BLaER1 (cell line): ENCODE measurements at regions not wholly inside any gene's neighbourhood (a gene's known extent, or its start where the extent isn't known, plus 50 kb on each side); places are given as distances from the start of the nearest gene placed in this dataset.

ENCODE experiments used
- H3K27ac ChIP-seq: shearing (Covaris generic); formaldehyde crosslinking; 2 replicates; pipeline ENCODE4 v1.8.1; 2022
- H3K27me3 ChIP-seq: shearing (Covaris generic); formaldehyde crosslinking; 2 replicates; pipeline ENCODE4 v1.8.1; 2022
- H3K36me3 ChIP-seq: shearing (Covaris generic); formaldehyde crosslinking; 2 replicates; pipeline ENCODE4 v1.8.1; 2022
- H3K4me1 ChIP-seq: shearing (Covaris generic); formaldehyde crosslinking; 2 replicates; pipeline ENCODE4 v1.8.1; 2022
- H3K4me2 ChIP-seq: shearing (Covaris generic); formaldehyde crosslinking; 2 replicates; pipeline ENCODE4 v1.8.1; 2022
- H3K4me3 ChIP-seq: shearing (Covaris generic); formaldehyde crosslinking; 2 replicates; pipeline ENCODE4 v1.8.1; 2022
- H3K9ac ChIP-seq: shearing (Covaris generic); formaldehyde crosslinking; 2 replicates; pipeline ENCODE4 v1.8.1; 2022
- H3K9me3 ChIP-seq: shearing (Covaris generic); formaldehyde crosslinking; 2 replicates; pipeline ENCODE4 v1.8.1; 2022
- H4K20me1 ChIP-seq: shearing (Covaris generic); formaldehyde crosslinking; 2 replicates; pipeline ENCODE4 v1.8.1; 2022
- Cebpa-rat ChIP-seq: shearing (Covaris generic); IDR thresholded peaks from 2 replicates; pipeline ENCODE4 v1.8.1; 2022

GRCh38 chr16:5374184-5374583 is 276.6 kb upstream of the EEF2KMT start:
- Histone ChIP-seq H3K36me3 (no peaks in the 10 kb centered on the region), H3K9me3 (no peaks in the 10 kb centered on the region), H4K20me1 (no peaks in the 10 kb centered on the region), H3K4me3 (no peak overlapping the region), H3K27ac (no peak overlapping the region), H3K4me1 (0 out of 2 replicates have a peak, but pooled peaks cover 3% of the 10 kb centered on the region), H3K9ac (no peak overlapping the region), H3K27me3 (no peaks in the 10 kb centered on the region), H3K4me2 (no peak overlapping the region)
- no peak for TF ChIP-seq Cebpa-rat

GRCh38 chr16:5367951-5368350 is 270.4 kb upstream of the EEF2KMT start:
- H3K27me3 ChIP-seq: no peaks in the 10 kb centered on the region

GRCh38 chr16:5366126-5366525 is 268.5 kb upstream of the EEF2KMT start:
- Histone ChIP-seq H3K27ac (no peak overlapping the region), H3K4me1 (no peaks in the 10 kb centered on the region), H3K36me3 (no peaks in the 10 kb centered on the region), H4K20me1 (no peaks in the 10 kb centered on the region), H3K9ac (no peak overlapping the region), H3K4me2 (no peak overlapping the region), H3K4me3 (no peak overlapping the region), H3K9me3 (no peaks in the 10 kb centered on the region), H3K27me3 (no peaks in the 10 kb centered on the region)
- TF ChIP-seq Cebpa-rat: no peak

More at GRCh38 chr16:5367951-5368350, 270.4 kb upstream of the EEF2KMT start:
- Histone ChIP-seq H3K9ac (no peak overlapping the region), H3K4me2 (no peak overlapping the region), H3K27ac (no peak overlapping the region), H4K20me1 (no peaks in the 10 kb centered on the region), H3K36me3 (no peaks in the 10 kb centered on the region), H3K4me1 (no peaks in the 10 kb centered on the region), H3K4me3 (no peak overlapping the region), H3K9me3 (no peaks in the 10 kb centered on the region)
- no peak for TF ChIP-seq Cebpa-rat

- H3K9me3 ChIP-seq: no peaks in the 10 kb centered on the region
Measured at GRCh38 chr16:5364186-5364585, 266.6 kb upstream of the EEF2KMT start.

GRCh38 chr16:5361322-5361721 is 263.7 kb upstream of the EEF2KMT start:
- Histone ChIP-seq H3K4me1 (no peaks in the 10 kb centered on the region), H3K36me3 (no peaks in the 10 kb centered on the region), H3K9me3 (no peaks in the 10 kb centered on the region), H3K27ac (no peak overlapping the region), H4K20me1 (no peaks in the 10 kb centered on the region), H3K9ac (no peak overlapping the region), H3K27me3 (no peaks in the 10 kb centered on the region), H3K4me2 (no peak overlapping the region), H3K4me3 (no peak overlapping the region)
- no peak for TF ChIP-seq Cebpa-rat

More at GRCh38 chr16:5364186-5364585, 266.6 kb upstream of the EEF2KMT start:
- no peak overlapping the region for H3K4me3 ChIP-seq
- H3K4me1 ChIP-seq: no peaks in the 10 kb centered on the region
- no peak for TF ChIP-seq Cebpa-rat
- H4K20me1 ChIP-seq: no peaks in the 10 kb centered on the region
- no peaks in the 10 kb centered on the region for H3K27me3 ChIP-seq
- H3K36me3 ChIP-seq: no peaks in the 10 kb centered on the region
- no peak overlapping the region for H3K27ac ChIP-seq
- no peak overlapping the region for H3K9ac ChIP-seq
- no peak overlapping the region for H3K4me2 ChIP-seq

GRCh38 chr16:5354645-5355044 is 257.1 kb upstream of the EEF2KMT start:
- H3K27ac ChIP-seq: no peak overlapping the region

GRCh38 chr16:5349670-5350517 is 252.3 kb upstream of the EEF2KMT start:
- Histone ChIP-seq H3K4me2 (no peak overlapping the region), H3K9ac (no peak overlapping the region), H3K27ac (no peak overlapping the region), H3K27me3 (no peaks in the 10 kb centered on the region), H3K4me3 (no peak overlapping the region), H3K9me3 (no peaks in the 10 kb centered on the region), H3K36me3 (no peaks in the 10 kb centered on the region), H3K4me1 (no peaks in the 10 kb centered on the region), H4K20me1 (no peaks in the 10 kb centered on the region)
- no peak for TF ChIP-seq Cebpa-rat

More at GRCh38 chr16:5354645-5355044, 257.1 kb upstream of the EEF2KMT start:
- Histone ChIP-seq H3K9me3 (no peaks in the 10 kb centered on the region), H3K4me2 (no peak overlapping the region), H3K9ac (no peak overlapping the region), H4K20me1 (no peaks in the 10 kb centered on the region), H3K36me3 (no peaks in the 10 kb centered on the region), H3K4me3 (no peak overlapping the region), H3K27me3 (no peaks in the 10 kb centered on the region), H3K4me1 (no peaks in the 10 kb centered on the region)
- TF ChIP-seq Cebpa-rat: no peak

GRCh38 chr16:5349101-5349500 is 251.5 kb upstream of the EEF2KMT start:
- Histone ChIP-seq H3K36me3 (no peaks in the 10 kb centered on the region), H3K4me1 (no peaks in the 10 kb centered on the region), H3K9me3 (no peaks in the 10 kb centered on the region), H3K27ac (no peak overlapping the region), H3K4me2 (no peak overlapping the region), H3K4me3 (no peak overlapping the region), H4K20me1 (no peaks in the 10 kb centered on the region), H3K9ac (no peak overlapping the region), H3K27me3 (no peaks in the 10 kb centered on the region)
- TF ChIP-seq Cebpa-rat: no peak

GRCh38 chr16:5347561-5347960 is 250.0 kb upstream of the EEF2KMT start:
- Histone ChIP-seq H3K4me2 (no peak overlapping the region), H3K4me3 (no peak overlapping the region), H3K4me1 (no peaks in the 10 kb centered on the region), H3K9ac (no peak overlapping the region), H3K27me3 (no peaks in the 10 kb centered on the region), H4K20me1 (no peaks in the 10 kb centered on the region), H3K27ac (no peak overlapping the region), H3K9me3 (no peaks in the 10 kb centered on the region), H3K36me3 (no peaks in the 10 kb centered on the region)
- TF ChIP-seq Cebpa-rat: no peak

GRCh38 chr16:5336941-5337340 is 239.3 kb upstream of the EEF2KMT start:
- TF ChIP-seq Cebpa-rat: no peak
- no peak overlapping the region for H3K4me2 ChIP-seq
- no peak overlapping the region for H3K27ac ChIP-seq
- H4K20me1 ChIP-seq: no peaks in the 10 kb centered on the region
- H3K4me1 ChIP-seq: no peaks in the 10 kb centered on the region
- H3K36me3 ChIP-seq: no peaks in the 10 kb centered on the region
- H3K27me3 ChIP-seq: no peaks in the 10 kb centered on the region
- H3K9ac ChIP-seq: no peak overlapping the region
- no peaks in the 10 kb centered on the region for H3K9me3 ChIP-seq
- no peak overlapping the region for H3K4me3 ChIP-seq
